ENCODE measurements at regions not wholly inside any gene's neighbourhood (a gene's known extent, or its start where the extent isn't known, plus 50 kb on each side); places are given as distances from the start of the nearest gene placed in this dataset.
"Not testable (repeated sequence)": the region's sequence is repeated elsewhere in the genome, so short reads cannot be mapped to it uniquely, and the experiment has no call there.

DNA sequence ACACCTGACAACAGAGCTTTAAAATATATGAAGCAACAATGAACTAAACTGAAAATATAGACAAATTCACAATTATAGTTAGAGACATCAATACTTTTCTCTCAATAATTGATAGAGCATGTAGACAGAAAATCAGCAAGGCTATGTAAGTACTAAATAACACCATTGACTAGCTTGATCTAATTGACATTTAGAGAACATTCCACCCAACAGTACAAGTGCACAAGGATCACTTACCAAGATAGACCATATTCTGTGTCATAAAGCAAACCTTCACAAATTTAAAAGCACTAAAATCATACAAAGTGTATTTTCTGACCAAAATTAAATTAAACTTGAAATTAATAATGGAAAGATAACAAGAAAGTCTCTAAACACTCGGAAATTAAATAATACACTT, 562.5 kb downstream of the INSC start:
- intact Hi-C loops (cut with DNase I; ENCODE audit: low total_unique reads), result no loop called here
- Histone ChIP-seq H3K27ac (no peak overlapping the region), H3K27me3 (no peaks in the 10 kb centered on the region), H3K4me3 (no peak overlapping the region), H3K4me1 (no peaks in the 10 kb centered on the region), H3K36me3 (ENCODE audit: low read depth, missing control alignments) (no peaks in the 10 kb centered on the region), H3K9me3 (no peaks in the 10 kb centered on the region)
- no peak for TF ChIP-seq POLR2A (IDR thresholded peaks at IDR 0.05)
- TF ChIP-seq, protein P1, sequence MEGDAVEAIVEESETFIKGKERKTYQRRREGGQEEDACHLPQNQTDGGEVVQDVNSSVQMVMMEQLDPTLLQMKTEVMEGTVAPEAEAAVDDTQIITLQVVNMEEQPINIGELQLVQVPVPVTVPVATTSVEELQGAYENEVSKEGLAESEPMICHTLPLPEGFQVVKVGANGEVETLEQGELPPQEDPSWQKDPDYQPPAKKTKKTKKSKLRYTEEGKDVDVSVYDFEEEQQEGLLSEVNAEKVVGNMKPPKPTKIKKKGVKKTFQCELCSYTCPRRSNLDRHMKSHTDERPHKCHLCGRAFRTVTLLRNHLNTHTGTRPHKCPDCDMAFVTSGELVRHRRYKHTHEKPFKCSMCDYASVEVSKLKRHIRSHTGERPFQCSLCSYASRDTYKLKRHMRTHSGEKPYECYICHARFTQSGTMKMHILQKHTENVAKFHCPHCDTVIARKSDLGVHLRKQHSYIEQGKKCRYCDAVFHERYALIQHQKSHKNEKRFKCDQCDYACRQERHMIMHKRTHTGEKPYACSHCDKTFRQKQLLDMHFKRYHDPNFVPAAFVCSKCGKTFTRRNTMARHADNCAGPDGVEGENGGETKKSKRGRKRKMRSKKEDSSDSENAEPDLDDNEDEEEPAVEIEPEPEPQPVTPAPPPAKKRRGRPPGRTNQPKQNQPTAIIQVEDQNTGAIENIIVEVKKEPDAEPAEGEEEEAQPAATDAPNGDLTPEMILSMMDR (IDR thresholded peaks at IDR 0.05), result no peak
- 83 to 85% methylated on average over 1 of the region's 1 CpG for WGBS, 2 donors
- DNase-seq, result no peak

DNA sequence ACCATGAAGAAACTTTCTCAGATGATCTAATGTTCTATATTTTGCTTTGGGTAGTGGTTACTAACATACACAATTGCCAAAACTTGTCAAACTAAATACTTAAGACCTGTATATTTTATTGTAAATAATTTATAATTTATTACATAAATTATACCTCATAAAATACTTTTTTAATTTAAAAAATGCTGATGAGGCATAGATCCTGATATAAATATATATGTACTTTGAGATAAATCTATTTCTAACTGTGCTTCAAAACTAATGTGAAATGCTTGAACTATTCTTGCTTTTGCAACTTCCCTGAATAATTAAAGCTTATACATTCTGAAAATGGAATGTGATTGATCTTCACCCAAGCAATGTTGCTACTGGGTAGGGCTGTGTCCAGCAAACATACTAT, 568.8 kb downstream of the INSC start:
- peaks cover 4% of the 10 kb centered on the region for H3K4me1 ChIP-seq
- intact Hi-C loops (cut with DNase I; ENCODE audit: low total_unique reads), result no loop called here
- TF ChIP-seq POLR2A (IDR thresholded peaks at IDR 0.05), result no peak
- TF ChIP-seq, protein P1 (IDR thresholded peaks at IDR 0.05), result no peak
- DNase-seq, result no peak
- no peaks in the 10 kb centered on the region for H3K9me3 ChIP-seq
- no peaks in the 10 kb centered on the region for H3K36me3 ChIP-seq (ENCODE audit: low read depth, missing control alignments)
- H3K27ac ChIP-seq, result no peak overlapping the region
- no peaks in the 10 kb centered on the region for H3K27me3 ChIP-seq
- H3K4me3 ChIP-seq, result no peak overlapping the region

DNA sequence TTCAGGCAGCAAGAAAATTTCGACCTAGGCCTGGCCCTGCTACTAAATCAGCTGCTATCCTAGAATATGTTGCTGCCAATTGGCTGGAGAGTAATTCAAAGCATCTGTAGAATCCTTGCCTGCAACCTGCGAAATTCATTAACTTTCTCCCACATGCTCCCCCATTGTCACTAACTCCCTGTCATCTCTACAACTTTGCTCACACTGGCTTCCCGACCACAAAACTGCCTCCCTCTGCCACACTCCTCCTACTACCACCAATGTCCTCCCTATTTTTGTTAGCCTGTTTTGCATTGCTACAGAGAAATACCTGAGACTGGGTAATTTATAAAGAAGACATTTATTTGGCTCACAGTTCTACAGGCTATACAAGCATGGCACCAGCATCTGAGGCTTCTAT, 570.6 kb downstream of the INSC start:
- Histone ChIP-seq H3K27ac (no peak overlapping the region), H3K36me3 (ENCODE audit: low read depth, missing control alignments) (no peaks in the 10 kb centered on the region), H3K4me3 (no peak overlapping the region), H3K4me1 (peaks cover 4% of the 10 kb centered on the region), H3K9me3 (no peaks in the 10 kb centered on the region), H3K27me3 (no peaks in the 10 kb centered on the region)
- intact Hi-C loops (cut with DNase I; ENCODE audit: low total_unique reads), result no loop called here
- WGBS, 2 donors, result 74 to 81% methylated on average over 3 of the region's 3 CpGs
- TF ChIP-seq POLR2A (IDR thresholded peaks at IDR 0.05), result no peak
- TF ChIP-seq, protein P1 (IDR thresholded peaks at IDR 0.05), result no peak
- DNase-seq, result no peak

DNA sequence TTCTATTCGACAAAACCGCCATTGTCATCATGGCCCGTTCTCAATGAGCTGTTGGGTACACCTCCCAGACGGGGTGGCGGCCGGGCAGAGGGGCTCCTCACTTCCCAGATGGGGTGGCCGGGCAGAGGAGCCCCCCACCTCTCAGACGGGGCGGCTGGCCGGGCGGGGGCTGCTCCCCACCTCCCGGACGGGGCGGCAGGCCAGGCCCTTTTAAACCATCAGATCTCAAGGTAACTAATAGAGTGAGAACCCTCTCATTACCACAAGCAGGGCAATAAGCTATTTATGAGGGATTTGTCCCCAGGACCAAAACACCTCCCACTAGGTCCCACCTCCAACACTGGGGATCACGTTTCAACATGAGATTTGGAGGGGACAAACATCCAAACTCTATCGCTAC, 571.5 kb downstream of the INSC start:
- H3K9me3 ChIP-seq; H3K27ac ChIP-seq; H3K4me3 ChIP-seq; H3K4me1 ChIP-seq; H3K36me3 ChIP-seq (ENCODE audit: low read depth, missing control alignments); intact Hi-C loops (cut with DNase I; ENCODE audit: low total_unique reads); DNase-seq; H3K27me3 ChIP-seq: not testable (repeated sequence)
- WGBS, 2 donors, result 81 to 95% methylated on average over 6 to 16 of the region's 16 CpGs

DNA sequence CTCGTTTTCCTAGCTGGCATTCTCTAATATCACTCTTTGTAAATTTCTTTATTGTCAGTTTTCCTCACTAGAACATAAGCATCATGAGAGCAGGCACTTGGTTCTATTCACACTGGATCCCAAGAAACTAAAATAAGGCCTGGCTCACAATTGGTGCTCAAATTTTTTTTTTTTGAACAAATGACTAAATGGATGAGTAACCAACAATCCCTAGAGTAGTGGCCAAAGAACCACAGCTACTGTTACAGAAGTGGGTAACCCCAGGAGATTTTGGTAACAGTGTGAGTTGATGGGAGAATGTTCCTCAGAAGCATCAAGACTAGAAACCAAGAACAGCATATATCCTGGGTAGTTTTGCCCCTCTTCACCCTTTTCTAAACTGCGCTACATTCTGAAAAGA, 572.6 kb downstream of the INSC start:
- intact Hi-C loops (cut with DNase I; ENCODE audit: low total_unique reads), result no loop called here
- WGBS, 2 donors, result 90 to 91% methylated on average over 2 of the region's 2 CpGs
- peaks cover 4% of the 10 kb centered on the region for H3K4me1 ChIP-seq
- no peaks in the 10 kb centered on the region for H3K36me3 ChIP-seq (ENCODE audit: low read depth, missing control alignments)
- no peaks in the 10 kb centered on the region for H3K9me3 ChIP-seq
- no peaks in the 10 kb centered on the region for H3K27me3 ChIP-seq
- TF ChIP-seq POLR2A (IDR thresholded peaks at IDR 0.05), result no peak
- TF ChIP-seq, protein P1 (IDR thresholded peaks at IDR 0.05), result no peak
- DNase-seq, result no peak
- no peak overlapping the region for H3K4me3 ChIP-seq
- H3K27ac ChIP-seq, result no peak overlapping the region
